ENCODE measurements at regions not wholly inside any gene's neighbourhood (a gene's known extent, or its start where the extent isn't known, plus 50 kb on each side); places are given as distances from the start of the nearest gene placed in this dataset.

- H3K27me3 Mint-ChIP-seq: peaks cover 12% of the 10 kb centered on the region
- no peaks in the 10 kb centered on the region for H3K9me3 ChIP-seq (ENCODE audit: control extremely low read depth in 1 of 3, control insufficient read depth in 2 of 3, insufficient read depth in 1 of 3, low read length in 2 of 3)
- POLR2A ChIA-PET: no interaction called here
- no peak overlapping the region for H3K27ac Mint-ChIP-seq
- intact Hi-C loops (cut with micrococcal nuclease): no loop called here
- ATAC-seq (ENCODE audit: low read depth) (no peak), DNase-seq (no peak)
- H3K36me3 ChIP-seq (replicated peaks in 1 of 2; ENCODE audit: control extremely low read depth in 1 of 2, control insufficient read depth in 1 of 2, extremely low read depth in 1 of 2, insufficient read depth in 2 of 2, low read length in 1 of 2): no peaks in the 10 kb centered on the region
- no peaks in the 10 kb centered on the region for H4K20me1 ChIP-seq (ENCODE audit: control insufficient read depth, insufficient read depth, low read length, poor library complexity, severe bottlenecking)
- H3K4me2 ChIP-seq (replicated peaks; ENCODE audit: low read depth, low read length, poor library complexity, severe bottlenecking): no peak overlapping the region
- H3K27ac ChIP-seq (ENCODE audit: low read length in 2 of 2): no peak overlapping the region
- no peak overlapping the region for H3K9ac ChIP-seq (ENCODE audit: low read length)
- TF ChIP-seq CTCF (IDR thresholded peaks at IDR 0.05) (no peak), EZH2 (IDR thresholded peaks at IDR 0.05; ENCODE audit: borderline replicate concordance, insufficient read depth, low read depth, low read length, poor library complexity, severe bottlenecking) (no peak)
- no peaks in the 10 kb centered on the region for H3K4me1 ChIP-seq (ENCODE audit: control insufficient read depth in 2 of 2, insufficient read depth in 2 of 2, low read length in 2 of 2)
- H3K27me3 ChIP-seq (replicated peaks in 1 of 4; ENCODE audit: control extremely low read depth in 1 of 4, control insufficient read depth in 3 of 4, insufficient read depth in 4 of 4, low read length in 3 of 4): peaks cover 0 to 3% (median 0%) of the 10 kb centered on the region in 4 experiments
- H2AFZ ChIP-seq (ENCODE audit: insufficient read depth, low read depth, low read length, poor library complexity, severe bottlenecking): no peak overlapping the region
- H3K4me3 ChIP-seq (ENCODE audit: control extremely low read depth in 1 of 5, extremely low read depth in 1 of 5, insufficient read depth in 1 of 5, low read depth in 2 of 5, low read length in 4 of 5): no peak overlapping the region
- H3K4me3 Mint-ChIP-seq: no peak overlapping the region
- no peaks in the 10 kb centered on the region for H3K4me1 Mint-ChIP-seq
- no peaks in the 10 kb centered on the region for H3K9me3 Mint-ChIP-seq (ENCODE audit: insufficient read depth)
- H3K79me2 ChIP-seq (ENCODE audit: control insufficient read depth, insufficient read depth, low read length): no peaks in the 10 kb centered on the region
- 50% methylated on average over 2 of the region's 3 CpGs for WGBS (ENCODE audit: insufficient coverage)
- CTCF ChIA-PET: interaction anchor here (0.7 kb wide), 1 partner anchor 30 kb away, joined by 3 read pairs; no protein-coding TSS in a partner anchor
These were observed 54.0 kb downstream of the C11orf91 start for GRCh38 chr11:33646629-33647028.

- Mint-ChIP-seq H3K27ac (no peak overlapping the region), H3K4me3 (no peak overlapping the region), H3K4me1 (no peaks in the 10 kb centered on the region), H3K9me3 (ENCODE audit: insufficient read depth) (no peaks in the 10 kb centered on the region), H3K27me3 (peaks cover 12% of the 10 kb centered on the region)
- Histone ChIP-seq H3K36me3 (replicated peaks in 1 of 2; ENCODE audit: control extremely low read depth in 1 of 2, control insufficient read depth in 1 of 2, extremely low read depth in 1 of 2, insufficient read depth in 2 of 2, low read length in 1 of 2) (no peaks in the 10 kb centered on the region), H2AFZ (ENCODE audit: insufficient read depth, low read depth, low read length, poor library complexity, severe bottlenecking) (no peak overlapping the region), H4K20me1 (ENCODE audit: control insufficient read depth, insufficient read depth, low read length, poor library complexity, severe bottlenecking) (no peaks in the 10 kb centered on the region), H3K27ac (ENCODE audit: low read length in 2 of 2) (no peak overlapping the region), H3K79me2 (ENCODE audit: control insufficient read depth, insufficient read depth, low read length) (no peaks in the 10 kb centered on the region), H3K9me3 (ENCODE audit: control extremely low read depth in 1 of 3, control insufficient read depth in 2 of 3, insufficient read depth in 1 of 3, low read length in 2 of 3) (no peaks in the 10 kb centered on the region), H3K27me3 (replicated peaks in 1 of 4; ENCODE audit: control extremely low read depth in 1 of 4, control insufficient read depth in 3 of 4, insufficient read depth in 4 of 4, low read length in 3 of 4) (peaks cover 0 to 3% (median 0%) of the 10 kb centered on the region in 4 experiments), H3K4me3 (ENCODE audit: control extremely low read depth in 1 of 5, extremely low read depth in 1 of 5, insufficient read depth in 1 of 5, low read depth in 2 of 5, low read length in 4 of 5) (no peak overlapping the region), H3K9ac (ENCODE audit: low read length) (no peak overlapping the region), H3K4me1 (ENCODE audit: control insufficient read depth in 2 of 2, insufficient read depth in 2 of 2, low read length in 2 of 2) (no peaks in the 10 kb centered on the region), H3K4me2 (replicated peaks; ENCODE audit: low read depth, low read length, poor library complexity, severe bottlenecking) (no peak overlapping the region)
- intact Hi-C loops (cut with micrococcal nuclease): no loop called here
- TF ChIP-seq EZH2 (IDR thresholded peaks at IDR 0.05; ENCODE audit: borderline replicate concordance, insufficient read depth, low read depth, low read length, poor library complexity, severe bottlenecking): no peak
- TF ChIP-seq CTCF (IDR thresholded peaks at IDR 0.05): no peak
- ATAC-seq (ENCODE audit: low read depth): no peak
- CTCF ChIA-PET: no interaction called here
- DNase-seq: no peak
- 94% methylated on average over 2 of the region's 4 CpGs for WGBS (ENCODE audit: insufficient coverage)
- POLR2A ChIA-PET: no interaction called here
These were observed 54.5 kb downstream of the C11orf91 start for GRCh38 chr11:33646168-33646567.

Data from B cell (primary cell).